Liver (tissue), 8 donors: ENCODE measurements at regions not wholly inside any gene's neighbourhood (a gene's known extent, or its start where the extent isn't known, plus 50 kb on each side); places are given as distances from the start of the nearest gene placed in this dataset.

Experiments
- DNase-seq: peaks from one replicate; pipeline ENCODE4 v3.0.0-alpha.2; 2017; ENCODE audit warnings: low spot score
- H3K27ac ChIP-seq, 2 donors: one replicate each; pipeline ENCODE4 v1.7.0; 2013; ENCODE audit warnings: inconsistent platforms in 2 of 2, low read length in 2 of 2, control low read depth in 1 of 2, low read depth in 1 of 2, mild to moderate bottlenecking in 1 of 2
- H3K27me3 ChIP-seq, 4 donors: one replicate each; pipeline versions ENCODE4 v1.6.1 to v1.7.0; 2013; ENCODE audit warnings: low read length in 3 of 4, inconsistent platforms in 1 of 4, mild to moderate bottlenecking in 1 of 4, moderate library complexity in 1 of 4; ENCODE audit not compliant: control insufficient read depth in 4 of 4, insufficient read depth in 4 of 4
- H3K36me3 ChIP-seq, 4 donors: one replicate each; pipeline versions ENCODE4 v1.6.1 to v1.7.0; 2013; ENCODE audit warnings: low read length in 3 of 4, mild to moderate bottlenecking in 3 of 4, low read depth in 1 of 4, moderate library complexity in 1 of 4; ENCODE audit not compliant: control insufficient read depth in 4 of 4, insufficient read depth in 3 of 4
- H3K4me1 ChIP-seq, 4 donors: one replicate each; pipeline versions ENCODE4 v1.6.1 to v1.7.0; 2013; ENCODE audit warnings: low read length in 3 of 4, mild to moderate bottlenecking in 3 of 4, moderate library complexity in 1 of 4; ENCODE audit not compliant: control insufficient read depth in 4 of 4, insufficient read depth in 4 of 4
- H3K4me3 ChIP-seq, 3 donors: one replicate each; pipeline versions ENCODE4 v1.6.1 to v1.7.0; 2013; ENCODE audit warnings: low read length in 3 of 3, control low read depth in 1 of 3, low read depth in 1 of 3, mild to moderate bottlenecking in 1 of 3
- H3K9ac ChIP-seq, 2 donors: one replicate each; pipeline ENCODE4 v1.7.0; 2013; ENCODE audit warnings: low read length in 2 of 2, mild to moderate bottlenecking in 2 of 2, moderate library complexity in 2 of 2, control low read depth in 1 of 2, low read depth in 1 of 2
- H3K9me3 ChIP-seq, 4 donors: one replicate each; pipeline versions ENCODE4 v1.6.1 to v1.7.0; 2013; ENCODE audit warnings: low read length in 3 of 4; ENCODE audit not compliant: control insufficient read depth in 4 of 4
- EGR1 ChIP-seq, 2 donors: IDR thresholded peaks; 2 replicates each; pipeline ENCODE4 v1.6.1; 2016 to 2018; ENCODE audit warnings: antibody characterized with exemption in 2 of 2, low read depth in 2 of 2
- FOXA1 ChIP-seq: IDR thresholded peaks from 2 replicates; pipeline ENCODE4 v1.6.1; 2016; ENCODE audit warnings: antibody characterized with exemption
- FOXA2 ChIP-seq: IDR thresholded peaks from 2 replicates; pipeline ENCODE4 v1.6.1; 2016; ENCODE audit warnings: antibody characterized with exemption
- GABPA ChIP-seq, 2 donors: IDR thresholded peaks in 1 of 2; conservative IDR thresholded peaks in 1 of 2; 2 replicates each; pipeline ENCODE4 v1.6.1; 2016; ENCODE audit warnings: antibody characterized with exemption in 2 of 2, mild to moderate bottlenecking in 1 of 2, moderate library complexity in 1 of 2
- HNF4A ChIP-seq, 2 donors: conservative IDR thresholded peaks; 2 replicates each; pipeline ENCODE4 v1.6.1; 2016; ENCODE audit warnings: antibody characterized with exemption in 2 of 2, mild to moderate bottlenecking in 2 of 2
- HNF4G ChIP-seq: IDR thresholded peaks from 2 replicates; pipeline ENCODE4 v1.6.1; 2016; ENCODE audit warnings: antibody characterized with exemption
- JUND ChIP-seq, 2 donors: IDR thresholded peaks; 2 replicates each; pipeline ENCODE4 v1.6.1; 2016; ENCODE audit warnings: antibody characterized with exemption in 2 of 2
- NR2F2 ChIP-seq: IDR thresholded peaks from 2 replicates; pipeline ENCODE4 v1.6.1; 2016; ENCODE audit warnings: antibody characterized with exemption
- RAD21 ChIP-seq, 2 donors: IDR thresholded peaks; 2 replicates each; pipeline ENCODE4 v1.6.1; 2016; ENCODE audit warnings: antibody characterized with exemption in 2 of 2, mild to moderate bottlenecking in 2 of 2
- RXRA ChIP-seq, 2 donors: IDR thresholded peaks; 2 replicates each; pipeline ENCODE4 v1.6.1; 2017 to 2018; ENCODE audit warnings: antibody characterized with exemption in 2 of 2, mild to moderate bottlenecking in 1 of 2
- SP1 ChIP-seq: IDR thresholded peaks from 2 replicates; pipeline ENCODE4 v1.6.1; 2018; ENCODE audit warnings: antibody characterized with exemption, mild to moderate bottlenecking
- TAF1 ChIP-seq: conservative IDR thresholded peaks from 2 replicates; pipeline ENCODE4 v1.6.1; 2016; ENCODE audit warnings: antibody characterized with exemption, mild to moderate bottlenecking
- YY1 ChIP-seq: IDR thresholded peaks from 2 replicates; pipeline ENCODE4 v1.6.1; 2016; ENCODE audit warnings: antibody characterized with exemption, mild to moderate bottlenecking
- WGBS: extraction: QIAGEN DNeasy Blood & Tissue Kit; methylation state at CpG from one replicate; pipeline ENCODE4 v1.1.7; 2013; 5-methylcytosine and 5-hydroxymethylcytosine counted together
- TF ChIP-seq, protein P1 (sequence below): fragments of 150-350 bp; IDR thresholded peaks from 2 replicates; pipeline ENCODE4 v1.5.1; 2017; ENCODE audit warnings: improper control_type of control experiment, low read depth, low read length; ENCODE audit not compliant: missing input control
- TF ChIP-seq, protein P2 (sequence below): IDR thresholded peaks from 2 replicates; pipeline ENCODE4 v1.6.1; 2016; ENCODE audit warnings: antibody characterized with exemption
- TF ChIP-seq, protein P3 (sequence below): IDR thresholded peaks from 2 replicates; pipeline ENCODE4 v1.6.1; 2016; ENCODE audit warnings: antibody characterized with exemption
- TF ChIP-seq, protein P4 (sequence below): IDR thresholded peaks from 2 replicates; pipeline ENCODE4 v1.6.1; 2016; ENCODE audit warnings: antibody characterized with exemption, mild to moderate bottlenecking
- TF ChIP-seq, protein P5 (sequence below): IDR thresholded peaks from 2 replicates; pipeline ENCODE4 v1.6.1; 2016; ENCODE audit warnings: antibody characterized with exemption
- donor health status: healthy.
- donor health status: healthy.
- donor health status: healthy.
- donor health status: healthy.
- donor health status: healthy.

DNA sequence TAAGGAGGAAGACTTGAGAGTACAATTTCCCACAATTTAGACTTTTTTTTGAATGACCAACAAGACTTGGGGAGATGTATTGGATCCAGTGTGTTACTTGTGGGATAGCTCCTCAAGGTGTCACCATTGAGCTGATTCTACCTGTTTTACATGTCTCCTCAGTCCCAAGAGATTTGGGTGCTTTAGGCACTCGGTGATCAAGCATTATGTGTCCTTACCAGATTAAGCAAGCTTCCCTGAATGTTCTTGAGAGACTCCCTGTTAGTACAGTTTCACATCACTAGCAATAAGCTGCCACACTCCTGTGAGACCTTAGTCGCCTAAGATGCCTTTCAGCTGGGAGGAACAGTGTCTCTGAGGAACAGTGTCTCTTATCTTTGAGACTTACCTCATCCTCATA is 384.3 kb upstream of the SYT4 start:
- Histone ChIP-seq H3K4me3 (no peak overlapping the region), H3K36me3 (no peaks in the 10 kb centered on the region), H3K27me3 (peaks cover 0 to 3% (median 0%) of the 10 kb centered on the region in 4 donors), H3K9me3 (no peaks in the 10 kb centered on the region), H3K4me1 (no peaks in the 10 kb centered on the region), H3K27ac (no peak overlapping the region), H3K9ac (no peak overlapping the region)
- 36% methylated on average over 2 of the region's 2 CpGs for WGBS
- no peak for TF ChIP-seq NR2F2
- TF ChIP-seq, protein P1, sequence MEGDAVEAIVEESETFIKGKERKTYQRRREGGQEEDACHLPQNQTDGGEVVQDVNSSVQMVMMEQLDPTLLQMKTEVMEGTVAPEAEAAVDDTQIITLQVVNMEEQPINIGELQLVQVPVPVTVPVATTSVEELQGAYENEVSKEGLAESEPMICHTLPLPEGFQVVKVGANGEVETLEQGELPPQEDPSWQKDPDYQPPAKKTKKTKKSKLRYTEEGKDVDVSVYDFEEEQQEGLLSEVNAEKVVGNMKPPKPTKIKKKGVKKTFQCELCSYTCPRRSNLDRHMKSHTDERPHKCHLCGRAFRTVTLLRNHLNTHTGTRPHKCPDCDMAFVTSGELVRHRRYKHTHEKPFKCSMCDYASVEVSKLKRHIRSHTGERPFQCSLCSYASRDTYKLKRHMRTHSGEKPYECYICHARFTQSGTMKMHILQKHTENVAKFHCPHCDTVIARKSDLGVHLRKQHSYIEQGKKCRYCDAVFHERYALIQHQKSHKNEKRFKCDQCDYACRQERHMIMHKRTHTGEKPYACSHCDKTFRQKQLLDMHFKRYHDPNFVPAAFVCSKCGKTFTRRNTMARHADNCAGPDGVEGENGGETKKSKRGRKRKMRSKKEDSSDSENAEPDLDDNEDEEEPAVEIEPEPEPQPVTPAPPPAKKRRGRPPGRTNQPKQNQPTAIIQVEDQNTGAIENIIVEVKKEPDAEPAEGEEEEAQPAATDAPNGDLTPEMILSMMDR = peak; percentile 24
- TF ChIP-seq RAD21 (IDR thresholded peaks at IDR 0.05) = peak; percentile 48 to 69
- TF ChIP-seq, protein P2, sequence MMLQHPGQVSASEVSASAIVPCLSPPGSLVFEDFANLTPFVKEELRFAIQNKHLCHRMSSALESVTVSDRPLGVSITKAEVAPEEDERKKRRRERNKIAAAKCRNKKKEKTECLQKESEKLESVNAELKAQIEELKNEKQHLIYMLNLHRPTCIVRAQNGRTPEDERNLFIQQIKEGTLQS = no peak
- DNase-seq = no peak

DNA sequence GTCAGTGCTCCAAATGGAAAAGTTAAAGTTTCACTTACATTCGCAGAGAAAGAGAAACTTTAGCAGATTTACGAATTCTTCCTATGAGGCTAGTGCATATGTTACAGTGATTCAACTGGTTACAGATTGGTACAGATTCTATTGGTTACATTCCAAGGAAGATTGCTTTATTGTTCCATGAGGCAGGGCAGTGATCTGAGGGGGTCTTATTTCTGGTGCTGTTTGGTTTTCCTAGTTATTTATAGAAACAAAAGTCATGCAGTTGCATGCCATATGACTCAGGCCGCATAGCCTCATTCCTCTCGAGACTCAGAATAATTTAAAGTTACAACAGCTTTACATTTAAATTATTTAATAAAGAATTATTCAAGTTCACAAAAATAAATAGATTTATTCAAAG is 385.4 kb upstream of the SYT4 start:
- Histone ChIP-seq H3K27ac (no peak overlapping the region), H3K9me3 (no peaks in the 10 kb centered on the region), H3K4me1 (no peaks in the 10 kb centered on the region), H3K36me3 (no peaks in the 10 kb centered on the region), H3K9ac (no peak overlapping the region), H3K27me3 (peaks cover 0 to 2% (median 0%) of the 10 kb centered on the region in 4 donors), H3K4me3 (no peak overlapping the region)
- 72% methylated on average over 4 of the region's 4 CpGs for WGBS
- no peak for TF ChIP-seq YY1
- no peak for TF ChIP-seq RAD21 (IDR thresholded peaks at IDR 0.05)
- no peak for TF ChIP-seq NR2F2
- TF ChIP-seq FOXA1 = no peak
- TF ChIP-seq, protein P3, sequence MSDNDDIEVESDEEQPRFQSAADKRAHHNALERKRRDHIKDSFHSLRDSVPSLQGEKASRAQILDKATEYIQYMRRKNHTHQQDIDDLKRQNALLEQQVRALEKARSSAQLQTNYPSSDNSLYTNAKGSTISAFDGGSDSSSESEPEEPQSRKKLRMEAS = no peak
- no peak for TF ChIP-seq GABPA (IDR thresholded peaks at IDR 0.05 in 1 of 2, conservative IDR thresholded peaks at IDR 0.05 in 1 of 2)
- no peak for TF ChIP-seq EGR1 (IDR thresholded peaks at IDR 0.05; ENCODE audit: low read depth in 2 of 2)
- TF ChIP-seq, protein P4, sequence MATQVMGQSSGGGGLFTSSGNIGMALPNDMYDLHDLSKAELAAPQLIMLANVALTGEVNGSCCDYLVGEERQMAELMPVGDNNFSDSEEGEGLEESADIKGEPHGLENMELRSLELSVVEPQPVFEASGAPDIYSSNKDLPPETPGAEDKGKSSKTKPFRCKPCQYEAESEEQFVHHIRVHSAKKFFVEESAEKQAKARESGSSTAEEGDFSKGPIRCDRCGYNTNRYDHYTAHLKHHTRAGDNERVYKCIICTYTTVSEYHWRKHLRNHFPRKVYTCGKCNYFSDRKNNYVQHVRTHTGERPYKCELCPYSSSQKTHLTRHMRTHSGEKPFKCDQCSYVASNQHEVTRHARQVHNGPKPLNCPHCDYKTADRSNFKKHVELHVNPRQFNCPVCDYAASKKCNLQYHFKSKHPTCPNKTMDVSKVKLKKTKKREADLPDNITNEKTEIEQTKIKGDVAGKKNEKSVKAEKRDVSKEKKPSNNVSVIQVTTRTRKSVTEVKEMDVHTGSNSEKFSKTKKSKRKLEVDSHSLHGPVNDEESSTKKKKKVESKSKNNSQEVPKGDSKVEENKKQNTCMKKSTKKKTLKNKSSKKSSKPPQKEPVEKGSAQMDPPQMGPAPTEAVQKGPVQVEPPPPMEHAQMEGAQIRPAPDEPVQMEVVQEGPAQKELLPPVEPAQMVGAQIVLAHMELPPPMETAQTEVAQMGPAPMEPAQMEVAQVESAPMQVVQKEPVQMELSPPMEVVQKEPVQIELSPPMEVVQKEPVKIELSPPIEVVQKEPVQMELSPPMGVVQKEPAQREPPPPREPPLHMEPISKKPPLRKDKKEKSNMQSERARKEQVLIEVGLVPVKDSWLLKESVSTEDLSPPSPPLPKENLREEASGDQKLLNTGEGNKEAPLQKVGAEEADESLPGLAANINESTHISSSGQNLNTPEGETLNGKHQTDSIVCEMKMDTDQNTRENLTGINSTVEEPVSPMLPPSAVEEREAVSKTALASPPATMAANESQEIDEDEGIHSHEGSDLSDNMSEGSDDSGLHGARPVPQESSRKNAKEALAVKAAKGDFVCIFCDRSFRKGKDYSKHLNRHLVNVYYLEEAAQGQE = no peak
- TF ChIP-seq SP1 = no peak
- TF ChIP-seq, protein P5, sequence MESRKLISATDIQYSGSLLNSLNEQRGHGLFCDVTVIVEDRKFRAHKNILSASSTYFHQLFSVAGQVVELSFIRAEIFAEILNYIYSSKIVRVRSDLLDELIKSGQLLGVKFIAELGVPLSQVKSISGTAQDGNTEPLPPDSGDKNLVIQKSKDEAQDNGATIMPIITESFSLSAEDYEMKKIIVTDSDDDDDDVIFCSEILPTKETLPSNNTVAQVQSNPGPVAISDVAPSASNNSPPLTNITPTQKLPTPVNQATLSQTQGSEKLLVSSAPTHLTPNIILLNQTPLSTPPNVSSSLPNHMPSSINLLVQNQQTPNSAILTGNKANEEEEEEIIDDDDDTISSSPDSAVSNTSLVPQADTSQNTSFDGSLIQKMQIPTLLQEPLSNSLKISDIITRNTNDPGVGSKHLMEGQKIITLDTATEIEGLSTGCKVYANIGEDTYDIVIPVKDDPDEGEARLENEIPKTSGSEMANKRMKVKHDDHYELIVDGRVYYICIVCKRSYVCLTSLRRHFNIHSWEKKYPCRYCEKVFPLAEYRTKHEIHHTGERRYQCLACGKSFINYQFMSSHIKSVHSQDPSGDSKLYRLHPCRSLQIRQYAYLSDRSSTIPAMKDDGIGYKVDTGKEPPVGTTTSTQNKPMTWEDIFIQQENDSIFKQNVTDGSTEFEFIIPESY = no peak
- no peak for TF ChIP-seq JUND (IDR thresholded peaks at IDR 0.05)
- TF ChIP-seq FOXA2 = no peak
- no peak for TF ChIP-seq TAF1
- TF ChIP-seq HNF4G = no peak
- TF ChIP-seq, protein P2 = no peak
- TF ChIP-seq RXRA (IDR thresholded peaks at IDR 0.05) = no peak
- TF ChIP-seq HNF4A (conservative IDR thresholded peaks at IDR 0.05) = no peak
- TF ChIP-seq, protein P1 = no peak
- no peak for DNase-seq
